ENCODE measurements at regions not wholly inside any gene's neighbourhood (a gene's known extent, or its start where the extent isn't known, plus 50 kb on each side); places are given as distances from the start of the nearest gene placed in this dataset.
A peak's percentile ranks its signal among the peaks of the same experiment; 100 is the strongest.
"Not testable (repeated sequence)": the region's sequence is repeated elsewhere in the genome, so short reads cannot be mapped to it uniquely, and the experiment has no call there.

- intact Hi-C loops (cut with DNase I; ENCODE audit: low total_unique reads) = no loop called here
- 67 to 81% (median 78%) methylated on average over 3 of the region's 3 CpGs for WGBS, 5 donors
- peak in 1 of 2 donors; percentile 28 for DNase-seq
These were observed 63.7 kb upstream of the SYT4 start for GRCh38 chr18:43341014-43341413.

GRCh38 chr18:43350176-43350575 is 72.9 kb upstream of the SYT4 start:
- intact Hi-C loops (cut with DNase I; ENCODE audit: low total_unique reads) = no loop called here
- no peak overlapping the region for H3K27ac ChIP-seq
- H3K27me3 ChIP-seq = no peaks in the 10 kb centered on the region
- WGBS, 5 donors = 74 to 90% (median 89%) methylated on average over 1 of the region's 1 CpG
- H3K36me3 ChIP-seq = no peaks in the 10 kb centered on the region
- no peak overlapping the region for H3K4me3 ChIP-seq
- TF ChIP-seq POLR2AphosphoS5 (IDR thresholded peaks at IDR 0.05) = no peak
- TF ChIP-seq EP300 (IDR thresholded peaks at IDR 0.05) = no peak
- no peak for TF ChIP-seq CTCF (IDR thresholded peaks at IDR 0.05)
- no peak for TF ChIP-seq POLR2A (IDR thresholded peaks at IDR 0.05)
- H3K9me3 ChIP-seq = no peaks in the 10 kb centered on the region
- DNase-seq = no peak
- no peaks in the 10 kb centered on the region for H3K4me1 ChIP-seq

More at GRCh38 chr18:43341014-43341413, 63.7 kb upstream of the SYT4 start:
- H3K9me3 ChIP-seq = no peaks in the 10 kb centered on the region
- TF ChIP-seq POLR2A (IDR thresholded peaks at IDR 0.05) (no peak), CTCF (IDR thresholded peaks at IDR 0.05) (no peak), EP300 (IDR thresholded peaks at IDR 0.05) (no peak), POLR2AphosphoS5 (IDR thresholded peaks at IDR 0.05) (no peak)
- no peaks in the 10 kb centered on the region for H3K4me1 ChIP-seq
- H3K4me3 ChIP-seq = no peak overlapping the region
- H3K27ac ChIP-seq = no peak overlapping the region
- no peaks in the 10 kb centered on the region for H3K27me3 ChIP-seq
- no peaks in the 10 kb centered on the region for H3K36me3 ChIP-seq

- intact Hi-C loops (cut with DNase I; ENCODE audit: low total_unique reads) = no loop called here
- Histone ChIP-seq H3K27me3 (no peaks in the 10 kb centered on the region), H3K36me3 (no peaks in the 10 kb centered on the region), H3K9me3 (no peaks in the 10 kb centered on the region), H3K4me1 (no peaks in the 10 kb centered on the region), H3K27ac (no peak overlapping the region), H3K4me3 (no peak overlapping the region)
- TF ChIP-seq POLR2A (IDR thresholded peaks at IDR 0.05) (no peak), CTCF (IDR thresholded peaks at IDR 0.05) (no peak), POLR2AphosphoS5 (IDR thresholded peaks at IDR 0.05) (no peak), EP300 (IDR thresholded peaks at IDR 0.05) (no peak)
- DNase-seq = no peak
These were observed 87.2 kb upstream of the SYT4 start for GRCh38 chr18:43364535-43364934.

GRCh38 chr18:43367895-43368294 is 90.6 kb upstream of the SYT4 start:
- H3K9me3 ChIP-seq = no peaks in the 10 kb centered on the region
- H3K4me1 ChIP-seq = no peaks in the 10 kb centered on the region
- no peak for TF ChIP-seq POLR2AphosphoS5 (IDR thresholded peaks at IDR 0.05)
- TF ChIP-seq CTCF (IDR thresholded peaks at IDR 0.05) = no peak
- no peak for TF ChIP-seq EP300 (IDR thresholded peaks at IDR 0.05)
- TF ChIP-seq POLR2A (IDR thresholded peaks at IDR 0.05) = no peak
- no peak for DNase-seq
- no peaks in the 10 kb centered on the region for H3K36me3 ChIP-seq
- H3K4me3 ChIP-seq = no peak overlapping the region
- no peak overlapping the region for H3K27ac ChIP-seq
- no peaks in the 10 kb centered on the region for H3K27me3 ChIP-seq
- intact Hi-C loops (cut with DNase I; ENCODE audit: low total_unique reads) = no loop called here
- 49 to 77% (median 65%) methylated on average over 2 of the region's 2 CpGs for WGBS, 5 donors

GRCh38 chr18:43369311-43369710 is 92.0 kb upstream of the SYT4 start:
- 93 to 97% (median 96%) methylated on average over 5 of the region's 5 CpGs for WGBS, 5 donors
- H3K27ac ChIP-seq; H3K4me1 ChIP-seq; H3K36me3 ChIP-seq; H3K9me3 ChIP-seq; DNase-seq; intact Hi-C loops (cut with DNase I; ENCODE audit: low total_unique reads); H3K4me3 ChIP-seq; H3K27me3 ChIP-seq: not testable (repeated sequence)
